MCF 10A (cell line): ENCODE measurements at regions not wholly inside any gene's neighbourhood (a gene's known extent, or its start where the extent isn't known, plus 50 kb on each side); places are given as distances from the start of the nearest gene placed in this dataset.

ENCODE experiments used
- BruUV-seq: library from RNA; stranded (reverse); fragments of 400-500 nt; replicated peaks from 2 replicates; lab custom pipeline; 2021; lab: Mats Ljungman, UMichigan
- CTCF ChIA-PET: fragments of 300-600 bp; sonication (Branson Sonifier 250); formaldehyde crosslinking; extraction: SDS; loops from one replicate; lab custom pipeline; 2021; ENCODE audit warnings: antibody characterized with exemption, inconsistent platforms; lab: Yijun Ruan, JAX
- POLR2A ChIA-PET: fragments of 300-600, 350-650 bp; sonication (Branson Sonifier 250); formaldehyde crosslinking; extraction: SDS; loops from one replicate; lab custom pipeline; 2020; ENCODE audit warnings: antibody characterized with exemption, inconsistent platforms; lab: Yijun Ruan, JAX
- DNase-seq: peaks from one replicate; pipeline ENCODE4 v3.0.0-alpha.2; 2018; ENCODE audit not compliant: unreplicated experiment
- H3K27ac Mint-ChIP-seq: one replicate; pipeline ENCODE4 v1.8.0; 2022; ENCODE audit warnings: mild to moderate bottlenecking, low read depth, mixed read lengths; ENCODE audit not compliant: unreplicated experiment
- H3K27me3 Mint-ChIP-seq: one replicate; pipeline ENCODE4 v1.8.0; 2022; ENCODE audit warnings: mixed read lengths; ENCODE audit not compliant: insufficient read depth, unreplicated experiment
- H3K36me3 Mint-ChIP-seq: one replicate; pipeline ENCODE4 v1.8.0; 2022; ENCODE audit warnings: mild to moderate bottlenecking, moderate library complexity, mixed read lengths; ENCODE audit not compliant: insufficient read depth, unreplicated experiment
- H3K4me1 Mint-ChIP-seq: one replicate; pipeline ENCODE4 v1.8.0; 2022; ENCODE audit warnings: mixed read lengths; ENCODE audit not compliant: insufficient read depth, unreplicated experiment
- H3K4me3 Mint-ChIP-seq: one replicate; pipeline ENCODE4 v1.8.0; 2022; ENCODE audit warnings: mild to moderate bottlenecking, moderate library complexity, mixed read lengths; ENCODE audit not compliant: unreplicated experiment
- H3K9me3 Mint-ChIP-seq: one replicate; pipeline ENCODE4 v1.8.0; 2022; ENCODE audit warnings: mixed read lengths; ENCODE audit not compliant: unreplicated experiment
- intact Hi-C: fragments of 100-400 bp; cut with micrococcal nuclease; formaldehyde crosslinking; loops from 2 replicates; pipeline ENCODE4 v1.14.1; 2022
- TF ChIP-seq, protein P1 (sequence below): fragments of 200-600 bp; IDR thresholded peaks from one replicate; pipeline ENCODE4 v1.8.0; 2022; ENCODE audit warnings: antibody characterized with exemption, mild to moderate bottlenecking; ENCODE audit not compliant: unreplicated experiment

DNA sequence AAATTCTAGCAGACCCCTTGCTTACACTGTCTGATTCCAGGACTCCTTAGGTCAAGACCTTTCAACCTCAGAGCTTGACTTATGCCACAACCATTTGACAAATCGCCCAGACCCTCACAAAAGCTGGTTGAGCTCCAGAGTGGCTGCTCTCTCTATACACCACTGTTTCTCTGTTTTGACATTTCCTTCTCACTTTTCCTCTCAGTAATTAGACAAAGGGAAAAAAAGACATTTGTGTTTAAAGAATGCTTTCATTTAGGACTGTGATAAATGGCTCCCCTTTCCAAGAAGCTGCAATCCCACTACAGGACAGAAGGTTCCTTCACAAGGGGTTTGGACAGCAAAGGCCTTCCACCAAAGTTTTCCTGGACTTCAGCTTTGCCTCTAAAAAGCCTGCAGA is 601.3 kb downstream of the NR2F1-AS1 start:
- no peaks in the 10 kb centered on the region for H3K4me1 Mint-ChIP-seq
- H3K36me3 Mint-ChIP-seq, result no peaks in the 10 kb centered on the region
- POLR2A ChIA-PET, result interaction anchor here (0.6 kb wide), 1 partner anchor 17 kb away, joined by 3 read pairs; no protein-coding TSS in a partner anchor
- no peak overlapping the region for H3K27ac Mint-ChIP-seq
- no peaks in the 10 kb centered on the region for H3K27me3 Mint-ChIP-seq
- TF ChIP-seq, protein P1, sequence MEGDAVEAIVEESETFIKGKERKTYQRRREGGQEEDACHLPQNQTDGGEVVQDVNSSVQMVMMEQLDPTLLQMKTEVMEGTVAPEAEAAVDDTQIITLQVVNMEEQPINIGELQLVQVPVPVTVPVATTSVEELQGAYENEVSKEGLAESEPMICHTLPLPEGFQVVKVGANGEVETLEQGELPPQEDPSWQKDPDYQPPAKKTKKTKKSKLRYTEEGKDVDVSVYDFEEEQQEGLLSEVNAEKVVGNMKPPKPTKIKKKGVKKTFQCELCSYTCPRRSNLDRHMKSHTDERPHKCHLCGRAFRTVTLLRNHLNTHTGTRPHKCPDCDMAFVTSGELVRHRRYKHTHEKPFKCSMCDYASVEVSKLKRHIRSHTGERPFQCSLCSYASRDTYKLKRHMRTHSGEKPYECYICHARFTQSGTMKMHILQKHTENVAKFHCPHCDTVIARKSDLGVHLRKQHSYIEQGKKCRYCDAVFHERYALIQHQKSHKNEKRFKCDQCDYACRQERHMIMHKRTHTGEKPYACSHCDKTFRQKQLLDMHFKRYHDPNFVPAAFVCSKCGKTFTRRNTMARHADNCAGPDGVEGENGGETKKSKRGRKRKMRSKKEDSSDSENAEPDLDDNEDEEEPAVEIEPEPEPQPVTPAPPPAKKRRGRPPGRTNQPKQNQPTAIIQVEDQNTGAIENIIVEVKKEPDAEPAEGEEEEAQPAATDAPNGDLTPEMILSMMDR, result no peak
- H3K9me3 Mint-ChIP-seq, result no peaks in the 10 kb centered on the region
- intact Hi-C loops, result no loop called here
- CTCF ChIA-PET, result no interaction called here
- no peak overlapping the region for H3K4me3 Mint-ChIP-seq
- no TSS peak for BruUV-seq
- DNase-seq, result no peak

DNA sequence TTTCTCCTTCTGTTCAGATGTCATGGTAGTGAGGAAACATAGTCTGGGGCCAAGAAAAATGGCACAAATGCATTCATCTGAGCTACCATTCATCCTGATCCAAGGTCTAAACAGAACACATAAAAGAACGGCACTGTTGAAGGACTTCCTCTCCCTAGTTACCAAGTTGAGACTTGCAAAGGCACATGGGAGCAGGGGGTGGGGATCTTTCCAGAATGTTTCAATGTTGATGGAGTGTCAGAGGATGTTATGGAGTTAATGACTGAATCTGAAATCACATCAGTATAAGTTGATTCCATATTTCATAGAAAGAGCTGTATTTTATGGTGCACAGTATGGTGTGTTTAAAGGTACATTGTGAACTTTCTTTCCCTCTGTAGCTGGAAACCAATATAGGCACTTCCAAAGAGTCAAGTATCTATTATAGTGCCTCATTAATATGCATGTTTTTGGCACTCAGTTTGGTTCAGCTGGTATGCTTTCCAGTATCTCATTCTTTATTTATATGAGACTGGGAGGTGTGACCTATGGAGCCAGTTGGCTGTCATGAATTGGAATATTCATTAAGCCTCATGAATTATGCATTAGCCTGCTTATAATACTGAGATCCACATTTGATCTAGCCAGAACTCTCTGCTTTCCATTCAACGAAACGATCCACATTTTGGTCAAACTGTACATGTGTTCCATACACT is 603.0 kb downstream of the NR2F1-AS1 start:
- no peak for DNase-seq
- intact Hi-C loops, result no loop called here
- CTCF ChIA-PET, result no interaction called here
- Mint-ChIP-seq H3K9me3 (no peaks in the 10 kb centered on the region), H3K4me3 (no peak overlapping the region), H3K36me3 (no peaks in the 10 kb centered on the region), H3K4me1 (no peaks in the 10 kb centered on the region), H3K27ac (no peak overlapping the region), H3K27me3 (no peaks in the 10 kb centered on the region)
- TF ChIP-seq, protein P1, result no peak
- no TSS peak for BruUV-seq
- POLR2A ChIA-PET, result no interaction called here

DNA sequence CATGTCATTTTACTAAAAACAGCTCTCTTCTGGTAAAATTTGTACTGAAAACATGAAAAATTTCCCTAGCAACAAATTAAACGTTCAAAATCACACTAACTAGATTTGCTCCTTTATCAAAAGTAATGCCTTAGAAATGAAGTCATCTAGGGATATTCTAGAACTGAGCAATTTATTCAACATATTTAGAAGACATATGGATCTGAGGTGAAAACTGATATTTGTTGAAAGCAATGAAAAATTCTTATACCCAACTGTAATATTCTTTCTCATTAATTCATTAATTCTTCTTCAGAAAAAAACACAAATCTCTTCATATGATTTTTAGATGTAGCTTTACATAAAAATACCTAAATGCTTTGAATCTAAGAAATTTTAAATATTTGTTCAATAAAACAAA is 604.9 kb downstream of the NR2F1-AS1 start:
- no peaks in the 10 kb centered on the region for H3K9me3 Mint-ChIP-seq
- TF ChIP-seq, protein P1, result no peak
- no TSS peak for BruUV-seq
- H3K4me1 Mint-ChIP-seq, result no peaks in the 10 kb centered on the region
- intact Hi-C loops, result no loop called here
- no peak overlapping the region for H3K27ac Mint-ChIP-seq
- H3K36me3 Mint-ChIP-seq, result no peaks in the 10 kb centered on the region
- ChIA-PET CTCF (no interaction called here), POLR2A (interaction anchor here (0.7 kb wide), 1 partner anchor 113 kb away, joined by 3 read pairs; no protein-coding TSS in a partner anchor)
- DNase-seq, result no peak
- no peaks in the 10 kb centered on the region for H3K27me3 Mint-ChIP-seq
- H3K4me3 Mint-ChIP-seq, result no peak overlapping the region

DNA sequence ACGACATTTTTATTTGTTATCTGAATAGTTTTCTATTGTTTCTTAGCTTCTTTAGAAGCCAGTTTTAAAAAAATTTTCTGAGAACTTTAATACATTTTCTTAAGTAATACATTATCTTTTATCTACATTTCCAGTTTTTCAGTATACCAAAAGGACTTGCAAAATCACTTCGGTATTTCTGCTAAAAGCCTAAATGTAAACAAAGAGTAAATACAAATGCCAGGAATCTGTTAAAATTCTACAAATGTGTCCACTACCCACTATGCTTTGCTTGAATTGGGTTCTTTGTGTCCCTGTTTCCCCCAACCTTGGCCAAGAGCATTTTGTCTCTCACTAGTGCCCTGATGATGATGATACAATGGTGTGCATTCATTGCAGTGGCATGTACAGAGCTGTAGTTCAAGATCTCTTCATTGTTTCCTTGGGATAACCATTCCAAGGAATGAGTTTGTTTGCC is 611.2 kb downstream of the NR2F1-AS1 start:
- TF ChIP-seq, protein P1, result no peak
- H3K4me3 Mint-ChIP-seq, result no peak overlapping the region
- no peaks in the 10 kb centered on the region for H3K4me1 Mint-ChIP-seq
- no peaks in the 10 kb centered on the region for H3K36me3 Mint-ChIP-seq
- ChIA-PET POLR2A (no interaction called here), CTCF (no interaction called here)
- no peak for DNase-seq
- H3K27ac Mint-ChIP-seq, result no peak overlapping the region
- intact Hi-C loops, result no loop called here
- H3K27me3 Mint-ChIP-seq, result no peaks in the 10 kb centered on the region
- H3K9me3 Mint-ChIP-seq, result no peaks in the 10 kb centered on the region
- no TSS peak for BruUV-seq
